H9 (cell line): ENCODE measurements at regions not wholly inside any gene's neighbourhood (a gene's known extent, or its start where the extent isn't known, plus 50 kb on each side); places are given as distances from the start of the nearest gene placed in this dataset.

Experiments used
- DNase-seq: peaks from one replicate; pipeline ENCODE4 v3.0.0-alpha.2; 2017
- H2AFZ ChIP-seq: one replicate; pipeline ENCODE4 v1.6.1; 2013; ENCODE audit warnings: mild to moderate bottlenecking, low read length, control low read depth, moderate library complexity
- H2AK5ac ChIP-seq: 2 replicates; pipeline ENCODE4 v1.6.1; 2013; ENCODE audit warnings: low read length, control low read depth, mixed read lengths; ENCODE audit not compliant: insufficient read length
- H2BK120ac ChIP-seq: one replicate; pipeline ENCODE4 v1.6.1; 2013; ENCODE audit warnings: low read depth, mild to moderate bottlenecking, low read length, control low read depth, inconsistent platforms; ENCODE audit not compliant: poor library complexity, severe bottlenecking
- H2BK12ac ChIP-seq: 2 replicates; pipeline ENCODE4 v1.6.1; 2013; ENCODE audit warnings: low read length, control low read depth, mixed read lengths, low read depth; ENCODE audit not compliant: insufficient read length
- H2BK15ac ChIP-seq: 2 replicates; pipeline ENCODE4 v1.6.1; 2013; ENCODE audit warnings: low read depth, low read length, control low read depth
- H2BK20ac ChIP-seq: one replicate; pipeline ENCODE4 v1.6.1; 2013; ENCODE audit warnings: low read depth, mild to moderate bottlenecking, low read length, control low read depth, inconsistent platforms; ENCODE audit not compliant: poor library complexity, severe bottlenecking
- H2BK5ac ChIP-seq: 2 replicates; pipeline ENCODE4 v1.6.1; 2013; ENCODE audit warnings: low read length, control low read depth, mixed read lengths; ENCODE audit not compliant: insufficient read length
- H3K14ac ChIP-seq: 2 replicates; pipeline ENCODE4 v1.6.1; 2013; ENCODE audit warnings: low read length, control low read depth; ENCODE audit not compliant: insufficient read depth
- H3K18ac ChIP-seq: 2 replicates; pipeline ENCODE4 v1.6.1; 2013; ENCODE audit warnings: low read depth, mild to moderate bottlenecking, mixed read lengths, low read length, control low read depth; ENCODE audit not compliant: insufficient read length
- H3K23ac ChIP-seq: 2 replicates; pipeline ENCODE4 v1.6.1; 2013; ENCODE audit warnings: low read length, control low read depth, mixed read lengths, low read depth; ENCODE audit not compliant: insufficient read length
- H3K23me2 ChIP-seq: 2 replicates; pipeline ENCODE4 v1.6.1; 2013; ENCODE audit warnings: low read depth, mild to moderate bottlenecking, mixed read lengths, low read length, control low read depth; ENCODE audit not compliant: insufficient read length, poor library complexity, severe bottlenecking
- H3K27ac ChIP-seq: 2 replicates; pipeline ENCODE4 v1.5.1; 2013; ENCODE audit warnings: low read length, control low read depth, mixed read lengths, low read depth; ENCODE audit not compliant: insufficient read length
- H3K27me3 ChIP-seq: 2 replicates; pipeline ENCODE4 v1.6.1; 2013; ENCODE audit warnings: low read length, control low read depth, inconsistent platforms; ENCODE audit not compliant: insufficient read depth
- H3K4ac ChIP-seq: 2 replicates; pipeline ENCODE4 v1.6.1; 2013; ENCODE audit warnings: low read depth, mild to moderate bottlenecking, control low read depth, inconsistent platforms, low read length, moderate library complexity
- H3K4me1 ChIP-seq: 2 replicates; pipeline ENCODE4 v1.6.1; 2013; ENCODE audit warnings: low read length, control low read depth, inconsistent platforms; ENCODE audit not compliant: insufficient read depth
- H3K4me2 ChIP-seq: 2 replicates; pipeline ENCODE4 v1.6.1; 2013; ENCODE audit warnings: low read length, control low read depth, mixed read lengths; ENCODE audit not compliant: insufficient read length, insufficient read depth
- H3K56ac ChIP-seq: 2 replicates; pipeline ENCODE4 v1.6.1; 2013; ENCODE audit warnings: low read depth, mild to moderate bottlenecking, mixed read lengths, low read length, control low read depth; ENCODE audit not compliant: insufficient read length
- H3K79me1 ChIP-seq: 2 replicates; pipeline ENCODE4 v1.6.1; 2013; ENCODE audit warnings: low read depth, mild to moderate bottlenecking, moderate library complexity, low read length, control low read depth, inconsistent platforms; ENCODE audit not compliant: insufficient read depth, poor library complexity, severe bottlenecking
- H3K79me2 ChIP-seq: 2 replicates; pipeline ENCODE4 v1.6.1; 2013; ENCODE audit warnings: low read length, control low read depth, inconsistent platforms; ENCODE audit not compliant: insufficient read depth
- H3K9ac ChIP-seq: 2 replicates; pipeline ENCODE4 v1.6.1; 2013; ENCODE audit warnings: low read length, control low read depth, mixed read lengths; ENCODE audit not compliant: insufficient read length; ENCODE audit errors: extremely low read depth
- H3K9me3 ChIP-seq: one replicate; pipeline ENCODE4 v1.6.1; 2013; ENCODE audit warnings: low read depth, low read length, inconsistent platforms; ENCODE audit not compliant: control insufficient read depth
- H3T11ph ChIP-seq: one replicate; pipeline ENCODE4 v1.6.1; 2013; ENCODE audit warnings: mild to moderate bottlenecking, low read length, control low read depth, inconsistent platforms
- H4K20me1 ChIP-seq: one replicate; pipeline ENCODE4 v1.6.1; 2013; ENCODE audit not compliant: control insufficient read depth, insufficient read length, insufficient read depth
- H4K5ac ChIP-seq: 2 replicates; pipeline ENCODE4 v1.6.1; 2013; ENCODE audit warnings: low read depth, mild to moderate bottlenecking, mixed read lengths, low read length, control low read depth; ENCODE audit not compliant: insufficient read length
- H4K8ac ChIP-seq: replicated peaks from 2 replicates; pipeline ENCODE4 v1.6.1; 2013; ENCODE audit warnings: low read length, control low read depth, mixed read lengths, low read depth; ENCODE audit not compliant: insufficient read length
- H4K91ac ChIP-seq: 2 replicates; pipeline ENCODE4 v1.6.1; 2013; ENCODE audit warnings: low read depth, mild to moderate bottlenecking, moderate library complexity, mixed read lengths, low read length, control low read depth; ENCODE audit not compliant: insufficient read length
- H3K27ac Mint-ChIP-seq, 3 experiments: 2 replicates in 2 of 3; 3 replicates in 1 of 3; pipeline ENCODE4 v1.8.0; 2020 to 2021; ENCODE audit warnings: mixed read lengths in 3 of 3, mild to moderate bottlenecking in 1 of 3, moderate library complexity in 1 of 3
- H3K27me3 Mint-ChIP-seq: 2 replicates; pipeline ENCODE4 v1.8.0; 2021; ENCODE audit warnings: low read depth, mild to moderate bottlenecking, moderate library complexity, mixed read lengths
- H3K36me3 Mint-ChIP-seq, 3 experiments: 2 replicates in 2 of 3; 3 replicates in 1 of 3; pipeline ENCODE4 v1.8.0; 2020 to 2021; ENCODE audit warnings: low read depth in 3 of 3, mixed read lengths in 3 of 3; ENCODE audit not compliant: insufficient read depth in 1 of 3
- H3K4me1 Mint-ChIP-seq, 2 experiments: 2 replicates each; pipeline ENCODE4 v1.8.0; 2020; ENCODE audit warnings: mixed read lengths in 2 of 2
- H3K4me3 Mint-ChIP-seq, 2 experiments: 2 replicates in 1 of 2; 3 replicates in 1 of 2; pipeline ENCODE4 v1.8.0; 2020 to 2021; ENCODE audit warnings: mild to moderate bottlenecking in 2 of 2, mixed read lengths in 2 of 2, moderate library complexity in 1 of 2
- H3K9me3 Mint-ChIP-seq, 2 experiments: 2 replicates in 1 of 2; 3 replicates in 1 of 2; pipeline ENCODE4 v1.8.0; 2020; ENCODE audit warnings: mild to moderate bottlenecking in 2 of 2, mixed read lengths in 2 of 2, moderate library complexity in 1 of 2
- WGBS: extraction: QIAGEN DNeasy Blood & Tissue Kit; methylation state at CpG from one replicate; pipeline ENCODE4 v1.1.7; 2013; ENCODE audit warnings: missing lambda C conversion rate, low lambda C conversion rate, mixed read lengths; ENCODE audit not compliant: insufficient read length; ENCODE audit errors: extremely low coverage; 5-methylcytosine and 5-hydroxymethylcytosine counted together
- TF ChIP-seq, protein P1 (sequence below): fragments of 200-600 bp; sonication (generic); conservative IDR thresholded peaks from 3 replicates; pipeline ENCODE4 v1.8.0; 2021; ENCODE audit warnings: antibody characterized with exemption, mild to moderate bottlenecking

DNA sequence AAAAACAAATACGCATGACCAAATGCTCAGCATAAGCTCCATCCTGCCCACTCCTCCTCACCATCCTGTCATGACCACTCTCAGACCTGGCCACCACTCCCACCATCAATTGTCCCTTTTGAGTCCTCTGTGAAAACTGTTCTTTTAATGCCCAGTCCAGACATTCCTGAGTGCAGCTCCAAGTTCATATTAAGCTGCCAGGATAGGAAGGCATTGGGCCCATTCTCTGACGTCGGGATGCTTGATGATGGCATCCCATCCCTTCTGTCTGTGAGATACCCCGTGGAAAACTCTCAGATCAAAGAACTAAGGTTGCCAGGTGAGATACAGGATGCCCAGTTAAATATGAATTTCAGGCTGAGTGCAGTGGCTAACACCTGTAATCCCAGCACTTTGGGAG, 89.9 kb upstream of the KIF5B start:
- H3K23me2 ChIP-seq = no peaks in the 10 kb centered on the region
- no peak overlapping the region for H3K18ac ChIP-seq
- H3K56ac ChIP-seq = no peak overlapping the region
- Mint-ChIP-seq H3K9me3 (no peaks in the 10 kb centered on the region), H3K4me3 (no peak overlapping the region), H3K4me1 (peaks cover 17 to 18% of the 10 kb centered on the region in 2 experiments), H3K27me3 (no peaks in the 10 kb centered on the region), H3K36me3 (no peaks in the 10 kb centered on the region; a peak in 1 of 7 replicates), H3K27ac (no peak overlapping the region)
- no peak overlapping the region for H2BK120ac ChIP-seq
- H3K79me2 ChIP-seq = no peaks in the 10 kb centered on the region
- H3K4ac ChIP-seq = no peak overlapping the region
- H4K91ac ChIP-seq = no peak overlapping the region
- no peaks in the 10 kb centered on the region for H3K27me3 ChIP-seq
- DNase-seq = no peak
- H2AFZ ChIP-seq = no peak overlapping the region
- H3K14ac ChIP-seq = no peak overlapping the region
- H3T11ph ChIP-seq = no peak overlapping the region
- no peaks in the 10 kb centered on the region for H3K9me3 ChIP-seq
- H2BK15ac ChIP-seq = no peak overlapping the region
- H2BK20ac ChIP-seq = no peak overlapping the region
- TF ChIP-seq, protein P1, sequence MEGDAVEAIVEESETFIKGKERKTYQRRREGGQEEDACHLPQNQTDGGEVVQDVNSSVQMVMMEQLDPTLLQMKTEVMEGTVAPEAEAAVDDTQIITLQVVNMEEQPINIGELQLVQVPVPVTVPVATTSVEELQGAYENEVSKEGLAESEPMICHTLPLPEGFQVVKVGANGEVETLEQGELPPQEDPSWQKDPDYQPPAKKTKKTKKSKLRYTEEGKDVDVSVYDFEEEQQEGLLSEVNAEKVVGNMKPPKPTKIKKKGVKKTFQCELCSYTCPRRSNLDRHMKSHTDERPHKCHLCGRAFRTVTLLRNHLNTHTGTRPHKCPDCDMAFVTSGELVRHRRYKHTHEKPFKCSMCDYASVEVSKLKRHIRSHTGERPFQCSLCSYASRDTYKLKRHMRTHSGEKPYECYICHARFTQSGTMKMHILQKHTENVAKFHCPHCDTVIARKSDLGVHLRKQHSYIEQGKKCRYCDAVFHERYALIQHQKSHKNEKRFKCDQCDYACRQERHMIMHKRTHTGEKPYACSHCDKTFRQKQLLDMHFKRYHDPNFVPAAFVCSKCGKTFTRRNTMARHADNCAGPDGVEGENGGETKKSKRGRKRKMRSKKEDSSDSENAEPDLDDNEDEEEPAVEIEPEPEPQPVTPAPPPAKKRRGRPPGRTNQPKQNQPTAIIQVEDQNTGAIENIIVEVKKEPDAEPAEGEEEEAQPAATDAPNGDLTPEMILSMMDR = no peak
- H4K5ac ChIP-seq = no peak overlapping the region
- no peak overlapping the region for H3K9ac ChIP-seq
- no peak overlapping the region for H4K8ac ChIP-seq
- H3K4me2 ChIP-seq = no peak overlapping the region
- no CpG with 5 or more reads among the region's 4 CpGs for WGBS
- no peaks in the 10 kb centered on the region for H3K4me1 ChIP-seq
- H2AK5ac ChIP-seq = no peak overlapping the region
- no peaks in the 10 kb centered on the region for H4K20me1 ChIP-seq
- no peak overlapping the region for H3K27ac ChIP-seq
- H2BK12ac ChIP-seq = no peak overlapping the region
- H3K23ac ChIP-seq = no peak overlapping the region
- no peaks in the 10 kb centered on the region for H3K79me1 ChIP-seq
- H2BK5ac ChIP-seq = no peak overlapping the region
